ENCODE measurements at regions not wholly inside any gene's neighbourhood (a gene's known extent, or its start where the extent isn't known, plus 50 kb on each side); places are given as distances from the start of the nearest gene placed in this dataset.

DNA sequence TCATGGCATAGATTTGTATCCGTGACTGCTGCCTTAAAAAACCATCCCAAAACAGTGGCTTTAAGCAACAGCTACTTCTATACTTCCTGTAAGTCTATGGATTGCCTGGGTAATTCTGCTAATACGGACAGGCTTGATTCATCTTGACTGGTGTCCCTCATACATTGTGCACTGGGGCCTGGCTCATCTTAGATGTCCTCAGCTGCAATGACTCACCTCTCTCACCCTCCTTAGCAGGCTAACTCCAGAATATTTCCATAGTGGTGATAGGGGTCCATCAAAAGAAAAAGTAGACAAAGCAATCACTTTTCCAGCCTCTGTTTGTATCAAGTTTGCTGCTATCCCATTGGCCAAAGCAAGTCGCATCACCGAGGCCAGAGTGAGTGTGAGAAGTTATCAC lies 409.1 kb upstream of the KAZN start:
- no peak for DNase-seq (ENCODE audit: low read depth)

DNA sequence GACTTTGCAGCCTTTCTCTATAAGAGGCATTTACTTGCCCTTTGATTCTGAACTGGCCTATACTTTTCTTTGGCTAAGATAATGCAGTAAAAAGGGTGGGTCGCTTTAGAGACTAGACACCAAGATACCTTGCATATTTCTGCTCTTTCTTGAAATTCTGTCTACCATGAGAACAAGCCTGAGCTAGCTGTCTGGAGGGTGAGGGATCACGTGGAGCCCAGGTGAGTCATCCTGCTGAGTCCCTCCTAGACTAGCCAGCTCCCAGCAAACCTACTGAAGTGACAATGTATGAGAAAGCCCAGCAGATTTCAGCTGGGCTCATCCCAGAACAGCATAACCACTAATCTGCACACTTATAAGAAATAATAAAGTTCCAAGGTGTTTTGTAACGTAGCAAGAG lies 408.0 kb upstream of the KAZN start:
- no peak for DNase-seq (ENCODE audit: low read depth)

DNA sequence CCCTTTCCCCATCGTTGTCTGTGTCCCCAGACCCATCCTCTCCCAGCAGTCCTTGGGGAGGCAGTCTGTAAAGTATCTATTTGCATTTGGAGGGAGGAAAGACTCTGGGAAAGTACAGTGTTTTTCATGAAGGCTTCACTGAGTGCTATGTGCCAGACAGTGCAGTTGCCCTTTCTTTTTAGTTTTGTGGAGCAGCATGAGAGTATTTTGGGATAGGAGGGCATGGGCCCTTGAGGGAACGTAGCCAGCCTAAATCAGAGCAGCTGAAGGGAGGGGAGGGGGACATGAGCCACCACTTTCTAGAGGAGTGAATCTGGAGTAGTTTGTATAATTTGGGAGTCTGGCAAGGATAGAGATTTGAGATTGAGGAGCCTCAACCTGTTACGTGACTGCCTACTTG lies 404.0 kb upstream of the KAZN start:
- no peak for DNase-seq (ENCODE audit: low read depth)

- DNase-seq (ENCODE audit: low read depth): no peak
Observed at GRCh38 chr1:14205066-14205465, 393.4 kb upstream of the KAZN start.

- DNase-seq (ENCODE audit: low read depth): no peak
Observed at GRCh38 chr1:14215151-14215550, 383.3 kb upstream of the KAZN start.

DNA sequence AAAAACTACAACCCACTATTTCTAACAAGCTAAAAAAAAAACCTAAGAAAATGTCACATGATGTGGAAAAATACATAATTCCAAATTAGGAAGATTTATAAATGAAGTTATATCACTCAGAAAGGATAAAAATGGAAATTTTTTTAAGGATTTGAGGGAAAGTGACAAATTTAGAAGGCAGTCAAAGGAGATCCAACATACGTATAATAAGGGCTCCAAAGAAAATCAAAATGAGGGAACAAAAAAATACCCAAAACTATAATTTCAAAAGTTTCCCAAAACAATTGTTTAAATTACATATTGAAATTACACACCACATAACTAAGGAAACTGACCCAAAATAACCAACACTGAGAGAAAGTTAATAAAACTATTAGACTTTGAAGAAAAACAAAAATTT lies 381.1 kb upstream of the KAZN start:
- no peak for DNase-seq (ENCODE audit: low read depth)

- DNase-seq (ENCODE audit: low read depth): no peak
Observed at GRCh38 chr1:14220324-14220723, 378.2 kb upstream of the KAZN start.

DNA sequence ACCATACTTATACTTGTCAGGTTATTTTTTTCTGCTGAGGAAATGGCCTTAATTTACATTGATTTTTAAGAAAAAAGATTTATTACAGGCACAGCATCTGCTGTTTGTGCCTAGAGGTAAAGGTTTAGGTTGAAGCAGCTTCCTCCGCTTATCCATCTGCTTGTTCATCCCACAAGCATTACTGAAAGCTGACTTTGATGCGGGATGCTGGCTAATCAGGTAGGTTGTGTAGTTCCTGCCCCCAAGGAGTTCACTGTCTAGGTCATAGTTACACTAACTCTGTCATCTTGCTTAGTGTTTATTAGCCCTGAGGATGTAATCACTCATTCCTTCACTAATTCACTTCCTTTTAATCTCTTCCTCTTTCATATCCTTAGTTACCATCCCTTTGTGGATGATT lies 377.7 kb upstream of the KAZN start:
- no peak for DNase-seq (ENCODE audit: low read depth)

DNA sequence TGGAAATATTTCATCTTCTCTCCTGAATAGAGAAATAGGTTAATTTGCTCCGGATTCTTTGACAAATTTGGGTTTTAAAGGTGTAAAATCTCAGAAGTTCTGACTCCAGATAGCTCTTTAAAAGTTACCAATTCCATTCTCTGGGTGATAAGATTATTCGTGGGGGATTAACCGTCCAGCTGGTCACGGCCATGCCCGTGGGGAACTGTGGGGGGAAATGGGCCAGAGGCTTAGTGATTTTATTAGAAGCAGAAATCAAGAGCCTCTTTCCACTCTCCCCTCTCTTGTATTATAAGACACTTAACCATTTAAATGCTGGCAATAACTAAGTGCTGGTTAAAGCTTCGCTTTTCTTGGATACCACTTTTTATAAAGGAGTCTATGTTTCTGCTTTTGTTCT lies 376.4 kb upstream of the KAZN start:
- DNase-seq (ENCODE audit: low read depth): no peak

DNA sequence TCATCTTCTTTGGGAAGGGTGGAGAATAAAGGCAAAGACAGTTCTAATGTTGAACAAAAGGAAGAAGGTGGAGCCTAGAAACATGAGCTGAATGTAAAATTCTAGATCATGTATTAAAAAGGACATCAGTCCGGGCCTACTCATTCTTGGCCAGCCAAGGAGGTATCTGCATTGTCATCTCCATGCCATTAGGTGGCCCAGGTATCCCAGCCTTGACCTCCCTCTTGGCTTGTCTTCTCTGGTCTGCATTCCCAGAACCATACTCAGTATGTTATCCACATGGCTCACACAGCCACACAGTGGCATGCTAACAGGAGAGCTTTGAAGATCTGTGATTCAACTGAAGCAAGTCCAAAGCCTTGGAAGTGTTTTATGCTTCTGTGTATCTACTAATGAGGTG lies 369.8 kb upstream of the KAZN start:
- DNase-seq (ENCODE audit: low read depth): no peak

DNA sequence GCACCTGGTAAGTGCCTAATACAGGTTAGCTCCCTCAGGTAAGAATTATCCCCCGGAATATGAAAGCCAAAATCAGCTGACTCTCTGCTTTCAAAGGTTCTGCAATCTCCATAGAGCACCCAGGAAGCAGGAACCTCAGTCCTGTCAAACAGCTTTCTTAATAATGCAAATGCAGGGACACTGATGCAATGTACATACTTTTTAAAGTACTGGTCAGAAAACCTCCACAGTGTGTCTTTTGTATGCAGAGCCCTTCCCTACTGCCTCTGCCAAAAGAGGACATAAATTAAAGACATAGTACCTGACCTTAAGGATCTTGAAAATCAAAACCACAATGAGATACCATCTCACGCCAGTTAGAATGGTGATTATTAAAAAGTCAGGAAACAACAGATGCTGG lies 365.0 kb upstream of the KAZN start:
- DNase-seq (ENCODE audit: low read depth): no peak

- DNase-seq (ENCODE audit: low read depth): no peak
Observed at GRCh38 chr1:14236097-14236496, 362.4 kb upstream of the KAZN start.

- DNase-seq (ENCODE audit: low read depth): no peak
Observed at GRCh38 chr1:14238472-14239307, 359.8 kb upstream of the KAZN start.

DNA sequence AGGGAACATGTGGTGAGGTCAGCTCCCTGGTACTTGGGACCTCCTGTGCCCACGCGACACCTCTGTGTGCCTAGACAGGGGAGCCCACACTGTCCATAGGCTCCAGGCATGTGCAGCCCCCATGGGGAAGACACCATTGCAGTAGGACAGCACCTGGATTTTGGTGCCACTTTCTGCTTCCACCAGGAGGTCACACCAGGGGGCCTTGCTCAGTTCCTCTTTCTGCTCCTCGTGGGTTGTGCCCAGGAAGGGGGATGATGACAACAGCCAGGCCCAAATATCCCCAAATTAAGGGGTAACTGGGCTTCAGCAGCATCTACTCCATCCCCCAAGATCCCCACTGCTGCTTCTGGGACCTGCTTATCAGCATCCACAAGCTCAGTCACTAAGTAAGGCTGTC lies 358.2 kb upstream of the KAZN start:
- DNase-seq (ENCODE audit: low read depth): no peak

DNA sequence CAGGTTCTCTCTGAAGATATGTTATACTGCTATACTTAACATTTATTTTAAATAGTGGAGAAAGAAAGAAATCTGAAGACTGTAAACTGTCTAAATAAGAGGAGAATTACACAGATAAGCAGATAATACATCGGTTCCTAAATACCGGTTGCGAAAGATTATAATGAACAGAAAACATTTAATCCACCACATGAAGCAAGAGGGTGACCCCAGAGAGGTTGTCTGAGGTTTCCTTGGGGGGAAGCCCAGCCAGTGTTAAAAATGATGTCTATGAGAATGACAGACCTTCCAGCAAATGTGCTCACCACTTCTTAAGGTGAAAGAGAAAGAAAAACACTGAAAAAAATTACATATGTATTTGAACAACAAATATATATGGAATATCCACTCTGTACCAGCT lies 356.4 kb upstream of the KAZN start:
- no peak for DNase-seq (ENCODE audit: low read depth)

- no peak for DNase-seq (ENCODE audit: low read depth)
Observed at GRCh38 chr1:14242870-14243269, 355.6 kb upstream of the KAZN start.

DNA sequence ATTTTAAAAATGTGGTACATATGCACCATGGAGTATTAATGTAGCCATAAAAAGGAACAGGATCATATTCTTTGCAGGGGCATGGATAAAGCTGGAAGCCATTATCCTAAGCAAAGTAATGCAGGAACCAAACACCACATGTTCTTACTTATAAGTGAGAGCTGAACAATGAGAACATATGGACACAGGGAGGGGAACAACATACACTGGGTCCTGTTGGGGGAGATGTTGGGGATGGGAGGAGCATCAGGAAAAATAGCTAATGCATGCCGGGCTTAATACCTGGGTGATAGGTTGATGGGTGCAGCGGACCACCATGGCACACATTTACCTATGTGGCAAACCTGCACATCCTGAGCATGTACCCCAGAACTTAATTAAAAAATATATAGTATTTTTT lies 352.5 kb upstream of the KAZN start:
- DNase-seq (ENCODE audit: low read depth): no peak

GRCh38 chr1:14246471-14246870 lies 352.0 kb upstream of the KAZN start:
- DNase-seq (ENCODE audit: low read depth): no peak

- no peak for DNase-seq (ENCODE audit: low read depth)
Observed at GRCh38 chr1:14247666-14248065, 350.8 kb upstream of the KAZN start.

DNA sequence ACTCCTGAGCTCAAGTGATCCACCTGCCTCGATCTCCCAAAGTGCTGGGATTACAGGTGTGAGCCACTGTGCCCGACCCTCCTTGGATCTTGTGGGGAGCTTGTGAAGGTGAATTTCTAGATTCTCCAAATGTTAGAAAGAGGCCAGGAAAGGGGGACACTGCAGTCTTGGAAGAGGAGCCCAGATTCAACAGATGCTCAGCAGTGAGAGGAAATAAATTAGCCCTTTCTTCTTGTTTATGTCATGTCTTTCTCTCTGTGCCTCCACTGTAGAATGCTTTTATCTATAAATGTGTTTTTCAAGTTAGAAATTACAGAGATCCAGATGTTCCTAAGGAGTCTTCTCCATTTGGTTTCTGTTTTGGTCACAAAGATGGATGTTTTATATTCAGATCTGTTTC lies 346.6 kb upstream of the KAZN start:
- no peak for DNase-seq (ENCODE audit: low read depth)

DNA sequence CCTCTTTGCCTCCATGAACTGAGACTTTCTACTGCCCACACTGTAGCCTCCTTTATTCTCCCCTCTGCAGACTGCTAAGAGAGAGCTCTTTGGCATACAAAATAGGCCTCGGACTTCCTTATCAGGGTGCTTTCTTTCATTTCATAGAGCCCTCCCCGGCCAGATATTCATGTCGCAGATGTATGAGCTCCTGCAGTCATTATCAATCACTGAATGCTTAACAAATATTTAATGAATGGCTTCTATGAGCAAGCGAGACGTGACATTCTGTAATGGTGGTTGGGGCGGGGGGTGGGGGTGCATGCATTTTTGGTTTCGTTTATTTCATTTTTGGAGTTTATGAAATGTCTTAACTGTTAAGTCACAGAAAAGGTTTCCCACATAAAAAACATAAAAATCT lies 344.8 kb upstream of the KAZN start:
- DNase-seq (ENCODE audit: low read depth): no peak

- no peak for DNase-seq (ENCODE audit: low read depth)
Observed at GRCh38 chr1:14254251-14254650, 344.2 kb upstream of the KAZN start.

DNA sequence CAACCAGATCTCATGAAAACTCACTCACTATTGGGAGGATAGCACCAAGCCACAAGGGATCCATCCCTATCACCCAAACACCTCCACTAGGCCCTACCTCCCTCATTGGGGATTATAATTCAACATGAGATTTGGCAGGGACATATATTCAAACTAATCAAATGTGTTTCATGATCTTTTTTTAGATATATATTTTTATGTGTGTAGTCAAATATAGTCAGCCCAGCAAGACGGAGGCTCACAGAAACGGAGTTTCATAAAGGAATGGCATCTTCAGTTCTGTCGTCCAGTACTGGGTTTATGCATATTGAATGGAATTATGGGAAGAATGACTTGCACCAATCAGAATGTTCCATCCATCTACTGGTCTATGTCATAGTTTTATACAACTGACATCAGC lies 343.3 kb upstream of the KAZN start:
- DNase-seq (ENCODE audit: low read depth): no peak

GRCh38 chr1:14255711-14256110 lies 342.8 kb upstream of the KAZN start:
- DNase-seq (ENCODE audit: low read depth): no peak

Measured in EH (cell line).